KBM-7 (cell line): ENCODE measurements at regions not wholly inside any gene's neighbourhood (a gene's known extent, or its start where the extent isn't known, plus 50 kb on each side); places are given as distances from the start of the nearest gene placed in this dataset.

Source experiments
- DNase-seq: peaks from one replicate; pipeline ENCODE4 v3.0.0-alpha.2; 2015
- in situ Hi-C: fragments of 300-500 bp; cut with MboI; formaldehyde crosslinking; loops from 2 replicates; pipeline ENCODE4 v1.14.3; 2020; ENCODE audit warnings: low sequenced_read_pairs, low pct_unique_long_range_greater_than_20kb, mixed read lengths

- in situ Hi-C loops: no loop called here
- DNase-seq: no peak
These were observed 290.9 kb upstream of the NR5A2 start for GRCh38 chr1:199736646-199737045.

- no peak for DNase-seq
- in situ Hi-C loops: no loop called here
These were observed 285.9 kb upstream of the NR5A2 start for GRCh38 chr1:199741586-199741985.

GRCh38 chr1:199742547-199742946, 285.0 kb upstream of the NR5A2 start:
- DNase-seq: no peak
- in situ Hi-C loops: no loop called here

- in situ Hi-C loops: no loop called here
- no peak for DNase-seq
These were observed 284.3 kb upstream of the NR5A2 start for GRCh38 chr1:199743227-199743626.

- no peak for DNase-seq
- in situ Hi-C loops: no loop called here
These were observed 280.7 kb upstream of the NR5A2 start for GRCh38 chr1:199746666-199747384.

- DNase-seq: no peak
- in situ Hi-C loops: no loop called here
These were observed 279.5 kb upstream of the NR5A2 start for GRCh38 chr1:199747984-199748383.

GRCh38 chr1:199751506-199751905, 276.0 kb upstream of the NR5A2 start:
- in situ Hi-C loops: no loop called here
- DNase-seq: no peak

- in situ Hi-C loops: no loop called here
- DNase-seq: no peak
These were observed 275.4 kb upstream of the NR5A2 start for GRCh38 chr1:199751962-199752687.

GRCh38 chr1:199752688-199753027, 274.9 kb upstream of the NR5A2 start:
- in situ Hi-C loops: no loop called here

GRCh38 chr1:199753513-199753912, 274.0 kb upstream of the NR5A2 start:
- in situ Hi-C loops: no loop called here
- DNase-seq: no peak

More at GRCh38 chr1:199752688-199753027, 274.9 kb upstream of the NR5A2 start:
- DNase-seq: no peak

- no peak for DNase-seq
- in situ Hi-C loops: no loop called here
These were observed 271.4 kb upstream of the NR5A2 start for GRCh38 chr1:199756066-199756465.

- DNase-seq: no peak
- in situ Hi-C loops: no loop called here
These were observed 268.8 kb upstream of the NR5A2 start for GRCh38 chr1:199758626-199759255.

GRCh38 chr1:199759268-199759730, 268.2 kb upstream of the NR5A2 start:
- no peak for DNase-seq
- in situ Hi-C loops: no loop called here

GRCh38 chr1:199762572-199762971, 264.9 kb upstream of the NR5A2 start:
- no peak for DNase-seq
- in situ Hi-C loops: no loop called here

- in situ Hi-C loops: no loop called here
- no peak for DNase-seq
These were observed 261.2 kb upstream of the NR5A2 start for GRCh38 chr1:199766218-199766792.

GRCh38 chr1:199767700-199768099, 259.8 kb upstream of the NR5A2 start:
- in situ Hi-C loops: no loop called here
- no peak for DNase-seq

- no peak for DNase-seq
- in situ Hi-C loops: no loop called here
These were observed 252.9 kb upstream of the NR5A2 start for GRCh38 chr1:199774433-199775089.

- in situ Hi-C loops: no loop called here
- DNase-seq: no peak
These were observed 250.6 kb upstream of the NR5A2 start for GRCh38 chr1:199776768-199777497.
